D341Med (cell line): ENCODE measurements at regions not wholly inside any gene's neighbourhood (a gene's known extent, or its start where the extent isn't known, plus 50 kb on each side); places are given as distances from the start of the nearest gene placed in this dataset.
"Not testable (repeated sequence)": the region's sequence is repeated elsewhere in the genome, so short reads cannot be mapped to it uniquely, and the experiment has no call there.

ENCODE experiments used
- DNase-seq: peaks from one replicate; pipeline ENCODE4 v3.0.0; 2012; ENCODE audit warnings: low spot score

DNA sequence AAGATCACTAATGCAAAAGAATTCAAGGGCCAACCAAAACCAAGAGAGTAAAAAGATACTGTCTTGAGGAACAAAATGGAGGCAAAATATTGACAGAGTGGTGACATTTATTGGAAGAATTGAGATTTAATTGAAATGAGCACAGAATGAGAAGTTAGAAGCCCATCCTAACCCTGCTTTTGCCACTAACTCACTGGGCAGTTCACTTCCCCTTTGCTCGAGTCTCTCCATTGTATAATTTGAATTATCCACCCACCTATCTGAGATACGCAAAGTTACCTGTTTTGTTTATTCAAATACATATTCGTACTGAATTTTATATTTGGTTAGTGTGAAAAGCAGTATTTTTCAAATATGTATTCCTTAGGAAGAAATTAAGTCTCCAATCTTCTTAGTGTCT, 204.5 kb upstream of the PRDM1 start:
- no peak for DNase-seq

DNA sequence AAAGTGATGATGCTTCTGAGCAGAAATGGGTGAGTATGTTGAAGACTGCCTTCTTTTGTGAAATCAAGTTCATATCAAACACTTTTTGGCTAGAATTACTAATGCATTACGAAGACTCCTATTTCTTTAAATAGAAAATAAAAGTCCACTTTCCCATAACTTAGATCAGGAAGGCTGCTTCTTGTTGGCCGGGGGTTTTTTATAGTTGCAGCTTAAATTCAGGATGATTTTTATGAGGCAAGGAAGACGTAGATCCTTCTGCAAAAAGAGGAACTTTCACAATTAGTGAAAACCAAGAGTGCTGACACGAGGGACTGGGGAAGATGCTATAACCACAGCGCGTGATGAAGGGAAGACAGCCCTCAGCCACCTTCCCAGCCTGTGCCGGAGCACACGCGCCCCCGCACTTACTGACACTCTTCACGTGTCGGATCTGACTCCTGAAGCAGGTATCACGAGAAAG, 206.1 kb upstream of the PRDM1 start:
- no peak for DNase-seq

- DNase-seq: no peak
These were observed 207.0 kb upstream of the PRDM1 start for GRCh38 chr6:105879146-105879545.

GRCh38 chr6:105875974-105876640, 210.0 kb upstream of the PRDM1 start:
- no peak for DNase-seq

DNA sequence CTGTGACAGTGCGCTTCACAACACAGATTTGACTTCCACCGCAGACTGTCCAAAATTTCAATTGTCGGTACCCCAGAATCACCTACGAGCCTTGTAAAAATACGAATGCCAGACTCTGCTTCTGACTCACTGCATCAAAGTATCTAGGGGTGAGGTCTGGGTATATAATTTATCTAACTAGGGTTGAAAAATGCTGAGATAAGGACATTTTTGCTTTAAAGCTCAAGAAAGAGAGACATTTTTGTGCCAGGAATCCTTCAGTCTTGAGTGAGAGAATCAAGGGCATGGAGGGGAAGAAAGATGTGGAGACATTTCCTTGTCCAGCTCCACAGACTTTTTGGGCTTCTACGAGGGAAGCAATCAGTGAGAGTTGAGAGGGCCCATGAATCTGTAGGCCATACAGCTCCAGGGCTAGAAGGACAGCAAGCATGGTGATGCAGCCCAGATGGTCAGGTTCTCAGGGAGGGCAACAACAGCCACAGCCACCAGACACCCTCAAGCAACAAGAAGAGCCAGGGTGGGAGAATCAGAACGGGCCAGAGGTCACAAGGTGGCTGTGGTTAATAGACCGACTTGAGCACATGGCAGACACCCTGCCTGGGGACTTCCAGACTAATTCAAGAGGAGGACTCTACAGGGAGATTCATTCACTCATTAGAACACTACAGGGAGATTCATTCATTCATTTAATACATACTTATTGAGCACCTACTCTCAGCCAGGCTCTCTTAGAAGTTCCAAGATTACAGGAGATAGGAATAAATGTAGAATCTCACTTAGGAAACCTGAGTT, 211.1 kb upstream of the PRDM1 start:
- DNase-seq: no peak

- DNase-seq: no peak
These were observed 212.3 kb upstream of the PRDM1 start for GRCh38 chr6:105873799-105874198.

DNA sequence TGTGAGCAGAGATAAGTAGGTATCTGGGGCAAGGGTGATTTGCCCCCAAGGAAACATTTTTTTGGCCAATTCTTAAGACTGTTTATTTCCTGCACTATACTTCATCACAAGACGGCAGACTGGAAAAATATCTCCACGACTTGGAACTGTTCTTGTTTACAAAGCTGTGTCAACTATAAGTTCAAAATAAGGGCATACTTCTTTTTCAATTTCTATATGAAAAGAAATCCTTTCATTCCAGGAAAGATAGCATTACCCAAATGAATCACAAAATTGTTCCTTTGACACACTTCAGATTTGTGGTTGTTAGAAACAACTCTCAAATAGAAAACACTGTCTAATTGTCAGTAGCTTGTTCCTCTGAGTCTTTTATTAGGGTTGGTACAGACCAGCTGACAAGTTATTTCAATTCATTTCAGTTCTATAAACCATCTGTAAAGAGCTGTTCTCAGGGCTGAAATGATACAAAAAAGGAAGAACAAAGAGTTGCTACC, 212.9 kb upstream of the PRDM1 start:
- DNase-seq: no peak

- DNase-seq: no peak
These were observed 213.9 kb upstream of the PRDM1 start for GRCh38 chr6:105872249-105872648.

- no peak for DNase-seq
These were observed 214.6 kb upstream of the PRDM1 start for GRCh38 chr6:105871542-105871941.

GRCh38 chr6:105869835-105870440, 216.2 kb upstream of the PRDM1 start:
- DNase-seq: no peak

- DNase-seq: no peak
These were observed 217.2 kb upstream of the PRDM1 start for GRCh38 chr6:105868823-105869460.

GRCh38 chr6:105867821-105868220, 218.3 kb upstream of the PRDM1 start:
- no peak for DNase-seq

DNA sequence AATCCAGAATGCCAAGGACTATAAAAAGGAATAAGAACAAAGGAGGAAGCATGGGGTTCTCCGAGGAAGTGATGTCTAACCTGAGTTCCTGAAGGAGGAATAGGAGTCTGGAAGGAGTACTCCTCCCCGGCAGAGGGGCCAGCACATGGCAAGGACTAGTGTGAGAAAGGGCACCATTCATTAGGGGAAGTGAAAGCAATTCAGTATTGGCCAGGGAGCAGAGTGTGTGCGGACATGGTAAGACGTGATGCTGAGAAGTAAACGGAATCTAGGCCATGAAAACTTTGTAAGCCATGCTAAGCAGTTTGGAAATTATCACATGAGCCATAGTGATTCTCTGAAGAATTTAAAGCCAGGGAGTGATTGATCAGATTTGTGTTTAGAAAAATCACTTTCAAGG, 218.9 kb upstream of the PRDM1 start:
- DNase-seq: no peak

DNA sequence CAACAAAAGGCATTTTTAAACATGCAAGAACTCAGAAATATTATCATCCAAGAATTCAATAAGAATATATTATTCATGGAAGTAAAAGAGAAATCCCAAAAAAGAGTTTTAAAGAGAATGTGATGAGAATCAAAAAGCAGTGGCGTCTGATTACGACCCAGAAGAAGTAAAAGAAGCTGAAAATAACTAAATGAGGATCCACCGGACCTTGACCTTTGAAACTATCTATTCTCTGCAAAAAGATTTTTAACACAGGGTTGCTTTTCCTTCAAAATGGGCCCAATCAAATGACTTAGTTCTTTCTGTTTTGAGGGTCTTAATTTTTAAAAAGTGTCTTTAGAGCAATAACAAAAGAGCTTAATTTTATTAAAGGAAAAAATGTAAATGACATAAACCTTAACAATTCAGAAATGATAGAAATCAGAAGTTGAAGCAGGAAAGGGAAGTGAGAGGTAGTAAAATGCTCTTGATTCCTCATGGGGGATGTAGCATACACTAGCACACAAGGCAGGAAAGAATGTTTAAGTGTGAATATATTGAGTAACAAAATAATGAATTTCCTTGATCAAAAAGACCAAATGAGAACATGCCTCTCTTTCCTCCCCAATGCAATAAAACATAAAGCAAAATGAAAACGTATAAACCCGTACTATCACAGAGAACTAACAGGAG, 223.1 kb upstream of the PRDM1 start:
- no peak for DNase-seq

- not testable (repeated sequence) for DNase-seq
These were observed 225.2 kb upstream of the PRDM1 start for GRCh38 chr6:105860927-105861326.

- DNase-seq: no peak
These were observed 226.7 kb upstream of the PRDM1 start for GRCh38 chr6:105859457-105859856.

- not testable (repeated sequence) for DNase-seq
These were observed 227.5 kb upstream of the PRDM1 start for GRCh38 chr6:105858639-105859038.

DNA sequence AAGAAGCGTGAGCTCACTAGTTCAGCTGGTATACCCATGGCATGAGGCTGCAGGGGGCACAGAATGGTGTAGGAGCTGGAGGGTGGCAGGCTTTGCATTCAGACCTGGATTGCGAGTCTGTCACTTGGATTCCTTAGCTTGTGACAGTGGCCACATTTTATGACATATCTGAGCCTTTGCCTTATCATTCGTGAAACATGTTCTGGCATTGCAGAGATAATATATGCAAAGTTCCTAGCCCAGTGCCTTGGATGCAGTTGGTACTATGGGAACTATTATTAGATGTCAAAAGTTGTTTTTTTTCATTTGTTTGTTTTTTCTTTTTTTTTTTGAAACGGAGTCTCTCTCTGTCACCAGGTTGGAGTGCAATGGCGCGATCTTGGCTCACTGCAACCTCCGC, 230.7 kb upstream of the PRDM1 start:
- no peak for DNase-seq

- DNase-seq: not testable (repeated sequence)
These were observed 232.2 kb upstream of the PRDM1 start for GRCh38 chr6:105853979-105854378.

DNA sequence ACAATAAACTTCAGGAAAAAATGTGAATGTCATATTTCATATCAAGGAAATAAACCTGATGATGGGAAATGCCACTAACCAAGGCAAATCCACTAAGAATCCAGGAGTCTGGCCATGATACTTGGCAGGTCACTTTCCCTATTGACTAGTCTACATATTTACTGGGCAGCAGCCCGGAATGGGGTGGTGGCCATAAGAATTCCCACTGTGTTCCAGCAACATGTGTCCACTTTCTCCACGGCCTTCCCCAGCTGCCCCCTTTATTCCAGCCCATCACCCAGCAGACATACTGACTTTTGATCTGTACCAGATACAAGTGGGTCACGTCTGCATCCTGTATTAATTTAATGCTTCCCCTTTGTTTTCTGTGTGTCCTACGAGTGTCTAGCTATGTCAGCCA, 234.5 kb upstream of the PRDM1 start:
- no peak for DNase-seq

- no peak for DNase-seq
These were observed 235.0 kb upstream of the PRDM1 start for GRCh38 chr6:105851113-105851580.
